Esophagus squamous epithelium (tissue), 4 donors: ENCODE measurements at regions not wholly inside any gene's neighbourhood (a gene's known extent, or its start where the extent isn't known, plus 50 kb on each side); places are given as distances from the start of the nearest gene placed in this dataset.

Source experiments
- POLR2A ChIP-seq, 4 donors: fragments of 450-650 bp; IDR thresholded peaks; one replicate each; pipeline ENCODE4 v1.6.1; 2017; ENCODE audit warnings: antibody characterized with exemption in 4 of 4, mild to moderate bottlenecking in 4 of 4, moderate library complexity in 3 of 4
- TF ChIP-seq, protein P1 (sequence below), 6 experiments: fragments of 450-650 bp in 4 of 6; fragments of 200-600 bp in 2 of 6; sonication (generic) in 2 of 6; IDR thresholded peaks; one replicate each; pipeline ENCODE4 v1.5.1; 2016 to 2019; ENCODE audit warnings: antibody characterized with exemption in 6 of 6, mild to moderate bottlenecking in 4 of 6, moderate library complexity in 4 of 6

DNA sequence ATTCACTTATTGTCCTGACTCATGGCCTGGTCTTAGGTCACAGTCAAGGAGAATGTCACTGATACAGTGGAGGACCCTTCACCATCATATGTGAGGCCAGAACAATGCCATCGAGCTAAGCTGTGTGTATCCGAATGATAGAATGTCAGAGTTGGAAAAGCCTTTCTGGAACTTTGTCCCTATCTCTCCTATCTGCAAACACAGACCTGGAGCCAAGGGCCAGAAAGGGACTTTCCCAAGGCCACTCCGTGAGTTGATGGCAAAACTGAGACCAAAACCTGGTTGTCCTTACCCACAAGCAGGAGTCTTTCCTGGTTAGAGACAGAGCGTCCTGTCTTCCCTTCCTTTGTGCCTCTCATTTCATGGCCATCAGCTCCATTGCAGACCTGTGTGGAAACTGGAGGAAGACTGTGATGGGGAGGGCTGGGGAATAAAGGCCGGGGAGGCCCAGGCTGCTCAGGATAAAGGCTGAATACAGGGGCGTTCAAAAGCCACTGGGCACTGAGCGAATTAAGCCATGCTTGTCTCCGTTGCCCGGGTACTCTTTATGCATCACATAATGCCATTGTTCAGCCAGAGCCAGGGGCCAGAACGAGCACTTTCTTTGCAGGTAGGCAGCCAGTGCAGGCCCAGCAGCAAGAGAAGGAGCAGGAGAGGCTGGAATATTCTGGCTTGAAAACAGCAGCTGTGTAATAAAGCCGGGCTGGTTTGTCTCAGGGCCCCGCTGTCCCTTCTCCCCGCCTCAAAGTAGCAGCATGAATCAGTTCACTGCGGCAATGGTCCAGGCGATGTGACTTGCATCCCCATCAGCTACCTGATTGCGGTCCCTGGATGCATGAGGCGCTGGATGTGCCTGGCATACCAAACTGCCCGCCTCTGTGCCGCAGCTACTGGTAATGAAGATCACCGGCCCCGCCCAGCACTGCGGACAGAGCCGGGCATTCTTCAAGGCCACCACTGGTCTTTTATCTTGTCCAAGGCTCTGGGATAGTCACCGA lies 143.0 kb downstream of the RPS24 start:
- TF ChIP-seq POLR2A (IDR thresholded peaks at IDR 0.05): no peak
- TF ChIP-seq, protein P1, sequence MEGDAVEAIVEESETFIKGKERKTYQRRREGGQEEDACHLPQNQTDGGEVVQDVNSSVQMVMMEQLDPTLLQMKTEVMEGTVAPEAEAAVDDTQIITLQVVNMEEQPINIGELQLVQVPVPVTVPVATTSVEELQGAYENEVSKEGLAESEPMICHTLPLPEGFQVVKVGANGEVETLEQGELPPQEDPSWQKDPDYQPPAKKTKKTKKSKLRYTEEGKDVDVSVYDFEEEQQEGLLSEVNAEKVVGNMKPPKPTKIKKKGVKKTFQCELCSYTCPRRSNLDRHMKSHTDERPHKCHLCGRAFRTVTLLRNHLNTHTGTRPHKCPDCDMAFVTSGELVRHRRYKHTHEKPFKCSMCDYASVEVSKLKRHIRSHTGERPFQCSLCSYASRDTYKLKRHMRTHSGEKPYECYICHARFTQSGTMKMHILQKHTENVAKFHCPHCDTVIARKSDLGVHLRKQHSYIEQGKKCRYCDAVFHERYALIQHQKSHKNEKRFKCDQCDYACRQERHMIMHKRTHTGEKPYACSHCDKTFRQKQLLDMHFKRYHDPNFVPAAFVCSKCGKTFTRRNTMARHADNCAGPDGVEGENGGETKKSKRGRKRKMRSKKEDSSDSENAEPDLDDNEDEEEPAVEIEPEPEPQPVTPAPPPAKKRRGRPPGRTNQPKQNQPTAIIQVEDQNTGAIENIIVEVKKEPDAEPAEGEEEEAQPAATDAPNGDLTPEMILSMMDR (IDR thresholded peaks at IDR 0.05): no peak
